HG03135 (cell line): ENCODE measurements at regions not wholly inside any gene's neighbourhood (a gene's known extent, or its start where the extent isn't known, plus 50 kb on each side); places are given as distances from the start of the nearest gene placed in this dataset.
"Not testable (repeated sequence)": the region's sequence is repeated elsewhere in the genome, so short reads cannot be mapped to it uniquely, and the experiment has no call there.

ENCODE experiments used
- ATAC-seq: cut with Tn5 transposase; IDR thresholded peaks from one replicate; pipeline ENCODE4 v1.9.1; 2021; ENCODE audit warnings: mild to moderate bottlenecking, moderate library complexity; ENCODE audit not compliant: unreplicated experiment

GRCh38 chr2:129009555-129010146 is 691.0 kb upstream of the HS6ST1 start:
- no peak for ATAC-seq

- ATAC-seq = no peak
These were observed 691.6 kb upstream of the HS6ST1 start for GRCh38 chr2:129010262-129010661.

DNA sequence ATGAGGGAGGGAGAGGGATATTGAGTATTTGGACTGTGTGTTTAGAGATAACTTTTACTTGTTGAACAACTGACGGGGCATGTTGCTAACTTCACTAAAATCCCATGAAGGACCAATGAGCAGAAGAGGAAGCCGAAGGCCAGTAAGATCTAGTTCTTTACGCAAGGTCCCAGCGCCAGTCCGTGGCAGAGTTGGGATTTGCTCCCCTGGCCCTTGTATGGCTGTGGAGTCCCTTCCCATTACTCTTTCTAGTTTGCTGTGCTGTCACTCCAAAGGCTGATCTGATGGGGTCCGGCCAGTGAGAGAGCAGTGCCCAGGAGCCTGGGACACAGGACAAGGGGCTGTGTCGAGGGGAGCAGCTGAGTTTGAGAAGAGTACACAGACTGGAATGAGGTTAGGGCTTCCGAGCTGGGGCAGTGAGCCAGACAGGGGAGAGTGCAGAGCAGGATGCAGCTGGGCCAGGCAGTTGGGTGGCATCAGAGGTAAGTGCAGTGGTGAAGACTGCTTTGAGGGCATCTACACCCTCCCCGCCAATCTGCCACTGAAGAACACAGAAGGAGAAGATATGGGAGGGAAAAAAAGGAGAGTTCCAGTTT is 692.9 kb upstream of the HS6ST1 start:
- no peak for ATAC-seq

GRCh38 chr2:129014432-129014831 is 695.8 kb upstream of the HS6ST1 start:
- no peak for ATAC-seq

DNA sequence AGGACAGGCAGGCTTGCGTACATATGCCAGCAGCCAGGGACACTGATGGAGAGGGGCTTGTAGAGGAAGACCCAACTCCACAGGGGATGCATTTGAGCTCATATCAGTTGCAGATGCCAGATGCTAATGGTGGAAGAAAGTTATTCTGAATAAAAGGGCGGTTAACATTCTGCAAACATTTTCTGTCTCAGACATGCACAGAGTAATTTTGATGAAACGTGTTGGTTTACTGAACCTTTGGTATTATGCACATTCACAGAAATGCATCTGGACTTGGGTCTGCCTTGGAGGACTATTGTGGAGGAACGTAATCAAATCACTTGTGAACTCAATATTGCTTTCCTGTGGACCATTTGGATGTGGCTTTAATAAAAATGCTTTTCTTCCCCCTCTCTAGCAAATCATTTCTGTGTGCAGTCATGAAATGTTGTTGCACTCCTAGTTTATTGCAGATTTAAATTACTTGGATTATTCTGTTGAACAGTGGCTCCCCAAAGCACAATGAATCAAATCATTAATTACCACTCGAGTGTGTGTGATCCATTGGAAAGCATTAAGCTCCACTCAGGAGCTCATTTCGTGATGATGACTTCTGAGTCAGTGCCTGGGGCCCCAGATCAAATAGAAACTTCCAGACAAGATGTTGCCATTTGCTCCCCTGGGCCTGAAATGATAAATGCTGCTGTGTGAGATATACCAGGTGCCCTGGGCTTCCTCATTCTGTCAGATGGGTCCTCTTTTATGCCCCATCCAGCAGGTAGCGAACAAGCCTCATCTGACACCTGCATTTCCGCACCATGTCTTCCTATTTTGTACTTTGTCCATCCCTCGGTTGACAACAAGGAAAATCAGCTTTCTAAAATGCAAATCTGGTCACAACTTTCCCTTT is 697.0 kb upstream of the HS6ST1 start:
- no peak for ATAC-seq

DNA sequence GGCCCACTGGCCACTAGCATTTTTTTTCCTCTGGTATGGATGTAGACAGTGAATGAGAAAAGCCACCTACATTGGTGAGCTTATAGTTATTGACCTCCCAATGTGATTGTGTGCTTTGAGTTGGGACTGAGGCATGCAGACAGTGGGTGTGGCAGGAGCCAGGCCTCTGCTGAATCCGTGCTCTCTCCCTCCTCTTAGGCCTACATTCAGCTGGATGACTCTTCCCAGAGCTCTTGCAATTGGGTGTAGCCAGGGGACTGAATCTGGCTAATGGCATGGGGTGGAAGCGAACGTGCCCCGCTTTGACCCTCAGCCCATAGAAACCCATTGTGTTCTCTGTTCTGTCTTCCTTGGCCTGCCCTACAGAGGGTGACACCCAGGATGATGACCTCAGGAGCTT is 698.3 kb upstream of the HS6ST1 start:
- no peak for ATAC-seq

GRCh38 chr2:129024796-129025195 is 706.1 kb upstream of the HS6ST1 start:
- no peak for ATAC-seq

GRCh38 chr2:129035992-129036391 is 717.3 kb upstream of the HS6ST1 start:
- no peak for ATAC-seq

GRCh38 chr2:129043677-129044076 is 725.0 kb upstream of the HS6ST1 start:
- ATAC-seq = not testable (repeated sequence)

GRCh38 chr2:129046475-129046874 is 727.8 kb upstream of the HS6ST1 start:
- ATAC-seq = not testable (repeated sequence)

DNA sequence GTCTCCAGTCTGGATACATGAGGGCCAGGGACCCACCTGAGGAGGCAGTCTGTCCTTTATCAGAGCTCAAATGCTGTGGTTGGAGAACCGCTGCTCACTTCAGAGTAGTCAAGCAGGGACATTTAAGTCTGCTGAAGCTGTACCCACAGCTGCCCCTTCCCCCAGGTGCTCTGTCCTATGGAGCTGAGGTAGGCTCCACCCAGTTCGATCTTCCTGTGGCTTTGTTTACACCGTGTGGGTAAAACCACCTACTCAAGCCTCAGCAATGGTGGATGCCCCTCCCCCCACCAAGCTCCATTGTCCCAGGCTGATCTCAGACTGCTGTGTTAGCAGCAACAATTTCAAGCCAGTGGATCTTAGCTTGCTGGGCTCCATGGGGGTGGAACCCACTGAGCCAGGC is 731.4 kb upstream of the HS6ST1 start:
- no peak for ATAC-seq

DNA sequence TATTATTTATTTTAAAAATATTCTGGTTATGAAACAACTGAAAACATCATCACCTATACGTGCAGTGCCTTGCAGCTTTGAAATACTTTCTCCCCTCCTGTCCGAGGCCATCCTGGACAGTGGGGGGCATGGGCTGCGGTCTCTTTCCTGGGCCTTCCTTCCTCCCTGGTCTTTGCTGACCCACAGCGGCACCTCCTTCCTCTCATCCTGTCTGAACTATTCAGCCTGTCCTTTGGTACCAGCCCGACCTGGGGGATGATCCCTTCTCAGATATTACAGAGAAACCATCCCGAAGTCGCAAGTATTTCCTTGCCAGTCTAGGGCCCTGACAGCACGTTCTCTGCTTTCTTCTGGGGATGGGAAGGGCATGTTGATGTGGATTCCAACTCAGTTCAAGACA is 736.6 kb upstream of the HS6ST1 start:
- ATAC-seq = no peak

DNA sequence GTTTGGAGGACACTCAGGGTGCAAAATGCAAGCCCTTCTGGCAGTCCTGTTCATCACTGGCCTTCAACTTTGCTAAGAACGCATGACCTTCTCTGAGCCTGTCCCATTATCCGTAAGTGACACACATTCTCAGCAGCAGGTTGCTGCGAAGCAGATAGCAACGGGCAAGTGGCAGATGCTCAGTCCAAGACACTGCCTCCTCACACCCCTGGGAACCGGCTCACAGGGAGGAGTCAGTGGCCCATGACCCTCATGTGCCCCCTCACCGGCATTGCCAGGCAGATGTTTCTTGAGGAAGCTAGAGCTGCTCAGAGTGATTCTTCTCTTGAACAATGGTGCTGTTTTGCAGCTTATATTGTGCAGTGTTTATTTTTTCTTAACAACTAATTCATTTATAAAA is 737.2 kb upstream of the HS6ST1 start:
- ATAC-seq = no peak

GRCh38 chr2:129056309-129056958 is 737.8 kb upstream of the HS6ST1 start:
- ATAC-seq = no peak

DNA sequence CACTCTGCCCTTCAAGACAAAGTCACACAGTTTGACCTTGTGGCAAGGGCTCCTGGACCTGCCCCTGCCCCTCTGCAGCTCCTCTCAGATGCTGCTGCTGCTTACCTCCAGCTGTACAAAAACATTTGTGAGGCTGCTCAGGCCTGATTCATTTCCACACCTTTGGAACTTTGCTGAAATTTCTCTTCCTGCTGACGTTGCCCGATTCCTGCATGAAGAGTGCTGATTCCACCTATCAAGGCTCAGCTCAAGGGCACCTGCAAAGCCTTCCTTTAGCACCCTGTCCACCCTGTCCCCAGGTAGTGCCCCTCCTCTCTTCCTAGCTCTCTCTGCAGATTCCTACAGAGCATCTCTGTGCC is 738.3 kb upstream of the HS6ST1 start:
- no peak for ATAC-seq

- no peak for ATAC-seq
These were observed 740.3 kb upstream of the HS6ST1 start for GRCh38 chr2:129058981-129059380.

DNA sequence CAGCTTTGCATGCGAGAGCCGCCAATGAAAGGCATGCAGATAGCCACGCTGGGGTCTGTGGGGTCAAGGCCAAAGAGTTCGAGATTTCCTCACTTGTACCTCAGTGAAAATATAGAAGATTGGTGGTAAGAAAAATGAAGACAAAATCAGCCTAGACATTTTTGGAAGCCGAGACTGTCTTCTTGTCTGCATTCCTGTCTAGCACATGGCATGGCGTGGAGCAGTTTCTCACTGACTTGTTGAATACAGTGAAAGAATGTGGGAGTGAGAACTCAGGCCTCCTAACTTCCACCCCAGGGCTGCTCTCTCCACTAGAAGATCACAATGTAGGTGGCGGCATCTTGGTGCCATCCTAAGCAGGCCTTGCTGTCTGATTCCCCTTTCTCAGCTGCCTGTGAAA is 740.8 kb upstream of the HS6ST1 start:
- no peak for ATAC-seq

DNA sequence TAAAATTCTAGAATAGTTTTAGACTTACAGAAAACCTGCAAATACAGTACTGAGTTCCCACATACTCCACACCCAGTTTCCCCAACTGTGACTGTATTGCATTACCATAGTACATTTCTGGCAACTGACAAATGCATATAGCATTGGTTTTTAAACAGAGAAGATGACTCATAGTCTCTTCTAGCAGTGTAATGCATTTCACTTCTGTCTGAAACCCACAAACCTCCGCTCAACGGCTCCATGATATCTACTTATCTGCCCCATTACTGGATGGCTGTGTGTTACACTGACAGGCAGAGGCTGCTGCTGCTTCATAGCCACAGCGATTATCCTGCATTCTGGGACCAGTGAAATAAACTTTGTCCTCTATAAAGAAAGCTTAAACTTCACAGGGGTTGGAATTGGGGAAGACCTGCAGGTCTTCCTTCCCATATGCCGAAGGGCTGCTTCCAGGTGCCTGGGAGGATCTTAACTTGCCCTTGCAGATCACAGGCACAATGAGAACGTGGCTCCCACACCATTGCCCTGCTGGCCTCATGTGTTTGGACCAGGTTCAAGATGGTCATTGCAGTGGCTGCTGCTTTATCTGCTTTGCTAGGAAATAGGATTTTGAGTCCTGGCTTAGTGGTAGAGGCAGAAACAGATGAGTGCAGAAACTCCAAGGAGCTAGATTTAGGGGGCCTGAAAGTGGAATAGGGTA is 742.6 kb upstream of the HS6ST1 start:
- no peak for ATAC-seq

GRCh38 chr2:129061769-129062121 is 743.1 kb upstream of the HS6ST1 start:
- no peak for ATAC-seq

DNA sequence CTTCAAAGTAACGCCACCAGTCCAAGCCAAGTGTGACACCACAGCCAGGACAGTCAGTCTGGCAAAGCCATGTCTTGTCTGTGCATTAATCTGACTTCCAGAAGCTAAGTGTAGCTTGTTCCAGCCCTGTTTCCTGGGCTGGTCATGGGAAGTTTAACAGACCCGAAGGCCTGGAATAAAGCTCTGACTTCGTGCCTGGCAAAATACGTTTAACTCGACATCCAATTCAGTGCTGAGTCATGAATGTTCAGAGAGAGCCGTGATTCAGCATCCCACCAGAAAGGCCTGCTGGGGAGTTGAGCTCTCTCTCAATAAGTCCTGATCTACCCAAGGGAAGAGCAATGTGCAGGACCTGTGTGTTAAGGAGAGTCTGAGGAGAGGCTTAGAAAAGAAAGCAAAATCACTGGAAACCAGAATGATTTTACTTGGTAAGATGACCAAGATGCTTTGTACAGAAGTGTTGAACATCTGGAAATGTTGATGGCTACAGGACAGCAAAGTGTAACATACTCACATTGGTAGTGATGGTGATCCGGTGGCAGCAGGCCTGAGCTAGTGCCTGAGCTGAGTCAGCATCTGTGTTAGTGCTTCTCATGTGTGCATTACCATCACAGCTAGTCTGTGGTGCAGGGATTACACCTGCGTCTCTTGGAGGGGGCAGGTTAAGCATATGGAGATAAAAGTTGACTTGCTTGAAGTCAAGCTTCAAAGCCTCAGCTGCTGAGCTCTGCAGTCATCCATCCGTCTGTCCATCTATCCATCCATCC is 743.7 kb upstream of the HS6ST1 start:
- ATAC-seq = no peak
